ENCODE measurements at regions not wholly inside any gene's neighbourhood (a gene's known extent, or its start where the extent isn't known, plus 50 kb on each side); places are given as distances from the start of the nearest gene placed in this dataset.

GRCh38 chr7:30223896-30224295 lies 60.5 kb upstream of the ZNRF2 start:
- H3K4me3 ChIP-seq, result no peak overlapping the region
- no peak for DNase-seq (ENCODE audit: low spot score in 2 of 2)

GRCh38 chr7:30224511-30225062 lies 59.8 kb upstream of the ZNRF2 start:
- DNase-seq (ENCODE audit: low spot score in 2 of 2), result no peak
- Histone ChIP-seq H3K27ac (no peak overlapping the region), H3K4me3 (no peak overlapping the region), H3K36me3 (no peaks in the 10 kb centered on the region), H3K9me3 (peaks cover 0 to 7% of the 10 kb centered on the region in 2 donors), H3K27me3 (no peaks in the 10 kb centered on the region), H3K4me1 (peaks cover 0 to 7% of the 10 kb centered on the region in 2 donors)
- intact Hi-C loops (cut with DNase I), result no loop called here
- TF ChIP-seq CTCF (IDR thresholded peaks at IDR 0.05), result no peak

More at GRCh38 chr7:30223896-30224295, 60.5 kb upstream of the ZNRF2 start:
- intact Hi-C loops (cut with DNase I), result no loop called here
- Histone ChIP-seq H3K4me1 (peaks cover 0 to 7% of the 10 kb centered on the region in 2 donors), H3K27ac (no peak overlapping the region), H3K9me3 (peaks cover 0 to 13% of the 10 kb centered on the region in 2 donors), H3K27me3 (no peaks in the 10 kb centered on the region), H3K36me3 (no peaks in the 10 kb centered on the region)
- TF ChIP-seq CTCF (IDR thresholded peaks at IDR 0.05), result no peak

- Histone ChIP-seq H3K27ac (peak overlapping the region; percentile 67 to 76), H3K4me3 (no peak overlapping the region), H3K9me3 (no peaks in the 10 kb centered on the region), H3K27me3 (no peaks in the 10 kb centered on the region), H3K4me1 (peaks cover 0 to 7% of the 10 kb centered on the region in 2 donors), H3K36me3 (no peaks in the 10 kb centered on the region)
- no peak for TF ChIP-seq CTCF (IDR thresholded peaks at IDR 0.05)
- peak; percentile 45 to 78 for DNase-seq (ENCODE audit: low spot score in 2 of 2)
- intact Hi-C loops (cut with DNase I), result no loop called here
Observed at GRCh38 chr7:30225863-30226613, 58.4 kb upstream of the ZNRF2 start.

GRCh38 chr7:30226614-30227268 lies 57.7 kb upstream of the ZNRF2 start:
- no peaks in the 10 kb centered on the region for H3K36me3 ChIP-seq
- no peak for DNase-seq (ENCODE audit: low spot score in 2 of 2)
- intact Hi-C loops (cut with DNase I), result no loop called here
- no peak for TF ChIP-seq CTCF (IDR thresholded peaks at IDR 0.05)
- H3K4me3 ChIP-seq, result no peak overlapping the region
- peak overlapping the region in 1 of 2 donors; percentile 76 for H3K27ac ChIP-seq
- H3K27me3 ChIP-seq, result no peaks in the 10 kb centered on the region
- H3K4me1 ChIP-seq, result peaks cover 0 to 7% of the 10 kb centered on the region in 2 donors
- H3K9me3 ChIP-seq, result no peaks in the 10 kb centered on the region

- Histone ChIP-seq H3K36me3 (no peaks in the 10 kb centered on the region), H3K27ac (no peak overlapping the region), H3K4me1 (peaks cover 0 to 3% of the 10 kb centered on the region in 2 donors), H3K4me3 (no peak overlapping the region), H3K9me3 (no peaks in the 10 kb centered on the region), H3K27me3 (no peaks in the 10 kb centered on the region)
- intact Hi-C loops (cut with DNase I), result no loop called here
- DNase-seq (ENCODE audit: low spot score in 2 of 2), result no peak
- no peak for TF ChIP-seq CTCF (IDR thresholded peaks at IDR 0.05)
Observed at GRCh38 chr7:30231271-30231670, 53.1 kb upstream of the ZNRF2 start.

Measured in ascending aorta (tissue), 2 donors.